Heart right ventricle (tissue), 16 donors: ENCODE measurements at regions not wholly inside any gene's neighbourhood (a gene's known extent, or its start where the extent isn't known, plus 50 kb on each side); places are given as distances from the start of the nearest gene placed in this dataset.

Experiments used
- ATAC-seq, 8 donors: fragments of 200-7000 bp; cut with Tn5 transposase; one replicate each; pipeline ENCODE4 v1.9.1; 2020; ENCODE audit warnings: mild to moderate bottlenecking in 8 of 8, moderate library complexity in 8 of 8, moderate number of reproducible peaks in 1 of 8
- DNase-seq, 2 donors: peaks; one replicate each; pipeline ENCODE4 v3.0.0-alpha.2; 2020
- H3K27ac ChIP-seq, 10 donors: fragments of 200-600 bp; sonication (generic) in 2 of 10; one replicate each; pipeline versions ENCODE4 v1.5.0 to v1.8.0; 2020 to 2022; ENCODE audit warnings: mild to moderate bottlenecking in 3 of 10
- H3K27me3 ChIP-seq, 7 donors: fragments of 200-600 bp; one replicate each; pipeline ENCODE4 v1.8.0; 2021 to 2022; ENCODE audit warnings: mild to moderate bottlenecking in 2 of 7
- H3K36me3 ChIP-seq, 9 donors: fragments of 200-600 bp; sonication (generic) in 1 of 9; one replicate each; pipeline versions ENCODE4 v1.5.0 to v1.8.0; 2020 to 2022; ENCODE audit warnings: mild to moderate bottlenecking in 2 of 9
- H3K4me1 ChIP-seq, 9 donors: fragments of 200-600 bp; sonication (generic) in 1 of 9; one replicate each; pipeline versions ENCODE4 v1.5.0 to v1.8.0; 2020 to 2022; ENCODE audit warnings: mild to moderate bottlenecking in 4 of 9
- H3K4me3 ChIP-seq, 10 donors: fragments of 200-600 bp; sonication (generic) in 2 of 10; one replicate each; pipeline versions ENCODE4 v1.5.0 to v1.8.0; 2020 to 2022; ENCODE audit warnings: mild to moderate bottlenecking in 7 of 10, moderate library complexity in 2 of 10
- H3K9me3 ChIP-seq, 11 donors: fragments of 200-600 bp in 10 of 11; sonication (generic) in 2 of 11; one replicate each; pipeline versions ENCODE4 v1.5.0 to v1.8.0; 2013 to 2022; ENCODE audit warnings: mild to moderate bottlenecking in 2 of 11, control low read depth in 1 of 11, moderate library complexity in 1 of 11
- CTCF ChIP-seq, 9 donors: fragments of 200-600 bp; sonication (generic) in 2 of 9; IDR thresholded peaks; one replicate each; pipeline versions ENCODE4 v1.5.0 to v1.8.0; 2021 to 2022; ENCODE audit warnings: antibody characterized with exemption in 9 of 9, mild to moderate bottlenecking in 5 of 9, moderate library complexity in 1 of 9
- whole genome bisulfite sequencing, 2 donors: extraction: QIAGEN DNeasy Blood & Tissue Kit; methylation state at CpG; one replicate each; pipeline ENCODE4 v1.1.7; 2013; ENCODE audit warnings: inconsistent platforms in 1 of 2; 5-methylcytosine and 5-hydroxymethylcytosine counted together
- intact Hi-C, 10 donors: fragments of 100-400 bp; cut with DNase I; formaldehyde crosslinking; loops; one replicate each; pipeline versions ENCODE4 v1.11.1 to v1.14.2; 2022
- donor health status: Arrhythmogenic right ventricular cardiomyopathy.
- donor health status: ischemic (EF 13 %, LVEDD 7.1; RV severe dilation, severe dysfunction).
- donor health status: healthy with polysubstance abuse.
- donor health status: DM: no; HTN: yes; CAD: no.
- donor health status: DM: no; HTN: no; CAD: no.
- donor health status: ischemic (EF 25% LVEDD 6.9; RV normal size, moderate dysfunction).
- donor health status: ischemic (EF 25% LVEDD 5.7; RV mildly dilated, moderate dysfunction).
- donor health status: healthy.
- donor health status: DM: yes; HTN: yes; CAD: no.
- donor health status: Ischemic cardiomyopathy.
- donor health status: ischemic (EF 35%, LVEDD 5.7; RV mildly dilated, moderate dysfunction).
- donor health status: nonischemic (EF 11% LVEDD 7.7; RV severe dilation, severe dysfunction).
- donor health status: DM: yes; HTN: yes; CAD: no.
- donor health status: PGD.
- donor health status: ischemic (EF 29% LVEDD 5.4; RV normal size, mild dysfunction).
- donor health status: nonischemic (EF 23%, LVEDD 6.1; RV moderate dilation, normal function).

GRCh38 chr12:75888399-75888798 is 143.2 kb downstream of the PHLDA1 start:
- Histone ChIP-seq H3K9me3 (no peaks in the 10 kb centered on the region), H3K27me3 (no peaks in the 10 kb centered on the region), H3K4me1 (peaks cover 0 to 5% (median 0%) of the 10 kb centered on the region in 9 donors), H3K36me3 (no peaks in the 10 kb centered on the region), H3K4me3 (no peak overlapping the region), H3K27ac (no peak overlapping the region)
- DNase-seq (no peak), ATAC-seq (no peak)
- intact Hi-C loops = no loop called here
- TF ChIP-seq CTCF (IDR thresholded peaks at IDR 0.05) = no peak

DNA sequence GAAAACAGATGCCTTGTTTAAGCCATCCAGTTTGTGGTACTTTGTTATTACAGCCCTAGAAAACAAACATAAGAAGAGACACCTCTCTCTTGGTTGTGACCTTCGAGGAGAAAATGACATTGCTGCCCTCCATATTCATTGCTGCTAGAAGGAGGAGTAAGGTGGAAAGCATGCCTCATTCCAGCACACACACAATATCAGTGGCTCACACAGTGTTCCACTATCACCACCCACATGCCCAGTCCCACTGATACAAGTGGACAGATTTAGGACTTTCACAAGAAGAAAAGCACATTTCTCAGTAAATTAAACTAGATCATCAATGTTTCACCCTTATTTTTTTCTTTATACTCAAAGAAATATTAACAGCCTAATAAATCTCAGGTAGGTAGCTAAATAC is 143.6 kb downstream of the PHLDA1 start:
- Histone ChIP-seq H3K27ac (no peak overlapping the region), H3K27me3 (no peaks in the 10 kb centered on the region), H3K36me3 (no peaks in the 10 kb centered on the region), H3K9me3 (no peaks in the 10 kb centered on the region), H3K4me3 (no peak overlapping the region), H3K4me1 (peaks cover 0 to 5% (median 0%) of the 10 kb centered on the region in 9 donors)
- no peak for TF ChIP-seq CTCF (IDR thresholded peaks at IDR 0.05)
- intact Hi-C loops = no loop called here
- DNase-seq (no peak), ATAC-seq (no peak)
- 93 to 97% methylated on average over 1 of the region's 1 CpG for WGBS, 2 donors

DNA sequence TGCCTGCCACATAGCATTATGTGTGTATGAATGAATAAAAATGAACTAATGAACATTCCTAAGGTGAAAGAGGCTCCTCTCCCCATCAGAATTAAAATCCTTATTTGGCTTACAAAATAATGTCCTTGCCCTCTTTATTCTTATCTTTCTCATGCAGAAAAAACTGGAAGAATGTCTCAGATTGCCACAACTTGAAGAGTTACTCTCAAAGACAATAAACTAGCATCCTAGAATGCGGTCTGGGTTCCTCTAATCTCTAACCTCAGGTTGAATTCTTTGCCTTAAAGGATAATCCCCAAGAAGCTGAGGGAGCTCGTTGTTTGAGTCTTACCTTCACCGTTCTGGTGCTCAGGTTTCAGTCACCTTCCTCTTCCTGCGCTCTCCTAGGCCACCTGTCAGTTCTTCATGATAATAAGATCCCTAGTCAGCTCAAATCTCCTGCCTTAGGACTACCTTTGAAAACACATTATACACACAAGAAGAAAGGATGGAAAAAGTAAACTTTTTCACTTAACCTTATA is 147.1 kb downstream of the PHLDA1 start:
- ATAC-seq (no peak), DNase-seq (no peak)
- 92 to 95% methylated on average over 4 of the region's 4 CpGs for WGBS, 2 donors
- Histone ChIP-seq H3K27me3 (no peaks in the 10 kb centered on the region), H3K9me3 (no peaks in the 10 kb centered on the region), H3K4me1 (peaks cover 0 to 5% (median 0%) of the 10 kb centered on the region in 9 donors), H3K36me3 (no peaks in the 10 kb centered on the region), H3K27ac (no peak overlapping the region), H3K4me3 (no peak overlapping the region)
- TF ChIP-seq CTCF (IDR thresholded peaks at IDR 0.05) = no peak
- intact Hi-C loops = no loop called here

GRCh38 chr12:75883241-75883640 is 148.3 kb downstream of the PHLDA1 start:
- Histone ChIP-seq H3K27me3 (no peaks in the 10 kb centered on the region), H3K4me1 (peaks cover 0 to 5% (median 0%) of the 10 kb centered on the region in 9 donors), H3K4me3 (no peak overlapping the region), H3K9me3 (no peaks in the 10 kb centered on the region), H3K36me3 (no peaks in the 10 kb centered on the region), H3K27ac (no peak overlapping the region)
- DNase-seq (no peak), ATAC-seq (no peak)
- TF ChIP-seq CTCF (IDR thresholded peaks at IDR 0.05) = no peak
- intact Hi-C loops = no loop called here
- WGBS, 2 donors = 78 to 89% methylated on average over 3 of the region's 3 CpGs
